HL-60 (cell line): ENCODE measurements at regions not wholly inside any gene's neighbourhood (a gene's known extent, or its start where the extent isn't known, plus 50 kb on each side); places are given as distances from the start of the nearest gene placed in this dataset.

Experiments
- DNase-seq, 2 experiments: peaks; one replicate each; pipeline ENCODE4 v3.0.0-alpha.2; 2010 to 2020; ENCODE audit warnings: low read depth in 1 of 2, low spot score in 1 of 2
- H3K27ac ChIP-seq: fragments of 250-450 bp; sonication (Bioruptor Pico); replicated peaks from 2 replicates; pipeline ENCODE4 v1.5.1; 2020; ENCODE audit warnings: mild to moderate bottlenecking, moderate library complexity
- H3K27me3 ChIP-seq: fragments of 250-450 bp; sonication (Bioruptor Pico); 2 replicates; pipeline ENCODE4 v1.5.1; 2021; ENCODE audit warnings: mild to moderate bottlenecking, moderate library complexity; ENCODE audit not compliant: insufficient read depth, poor library complexity, severe bottlenecking
- H3K4me3 ChIP-seq: replicated peaks from 2 replicates; pipeline ENCODE4 v1.5.1; 2011; ENCODE audit warnings: mild to moderate bottlenecking, control low read depth, low read length; ENCODE audit not compliant: insufficient read depth
- GABPA ChIP-seq: IDR thresholded peaks from 2 replicates; pipeline ENCODE4 v1.6.1; 2012; ENCODE audit warnings: low read depth
- POLR2AphosphoS5 ChIP-seq: IDR thresholded peaks from 2 replicates; pipeline ENCODE4 v1.6.1; 2012; ENCODE audit warnings: low read depth
- SPI1 ChIP-seq: IDR thresholded peaks from 2 replicates; pipeline ENCODE4 v1.6.1; 2012; ENCODE audit warnings: low read depth, mild to moderate bottlenecking, borderline replicate concordance
- TF ChIP-seq, protein P1 (sequence below): IDR thresholded peaks from 2 replicates; pipeline ENCODE4 v1.6.1; 2012; ENCODE audit warnings: low read depth; ENCODE audit not compliant: insufficient replicate concordance
- TF ChIP-seq, protein P2 (sequence below): IDR thresholded peaks from one replicate; pipeline ENCODE4 v1.5.1; 2011; ENCODE audit warnings: low read length, control low read depth, inconsistent platforms; ENCODE audit not compliant: insufficient read depth

DNA sequence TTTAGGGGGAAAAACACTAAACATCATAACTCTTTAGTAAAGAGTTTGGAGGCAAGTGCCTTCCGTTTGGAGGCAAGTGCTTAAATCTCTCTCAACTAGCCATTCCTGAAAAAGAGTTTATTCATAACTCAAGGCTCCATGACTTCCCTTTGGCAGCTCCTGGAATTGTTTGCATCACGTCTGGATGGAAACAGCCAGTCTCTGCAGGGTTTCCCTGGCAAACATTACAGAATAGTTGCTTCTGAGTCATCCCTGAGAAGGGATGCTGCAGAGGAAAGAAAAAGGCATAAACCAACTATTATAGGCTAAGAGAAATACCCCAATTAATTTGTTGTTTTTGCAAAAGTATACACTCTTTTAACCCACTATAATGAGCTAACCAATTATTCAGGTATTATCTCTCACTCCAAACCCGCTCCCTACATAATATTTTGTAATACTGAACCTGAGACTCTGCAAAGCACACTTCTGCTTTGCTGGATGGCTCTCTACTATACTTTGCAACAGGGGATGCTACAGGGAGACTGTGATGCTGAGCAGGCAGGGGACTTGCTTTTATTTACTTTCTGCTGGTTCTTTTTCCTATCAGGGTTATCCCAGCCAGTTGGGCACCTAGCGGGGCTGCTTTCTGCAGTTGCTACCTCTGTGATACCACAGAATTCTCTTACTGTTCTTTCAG is 497.7 kb downstream of the FUT8 start:
- no peaks in the 10 kb centered on the region for H3K27me3 ChIP-seq
- H3K27ac ChIP-seq: no peak overlapping the region
- TF ChIP-seq SPI1 (no peak), GABPA (no peak), POLR2AphosphoS5 (no peak)
- TF ChIP-seq, protein P1, sequence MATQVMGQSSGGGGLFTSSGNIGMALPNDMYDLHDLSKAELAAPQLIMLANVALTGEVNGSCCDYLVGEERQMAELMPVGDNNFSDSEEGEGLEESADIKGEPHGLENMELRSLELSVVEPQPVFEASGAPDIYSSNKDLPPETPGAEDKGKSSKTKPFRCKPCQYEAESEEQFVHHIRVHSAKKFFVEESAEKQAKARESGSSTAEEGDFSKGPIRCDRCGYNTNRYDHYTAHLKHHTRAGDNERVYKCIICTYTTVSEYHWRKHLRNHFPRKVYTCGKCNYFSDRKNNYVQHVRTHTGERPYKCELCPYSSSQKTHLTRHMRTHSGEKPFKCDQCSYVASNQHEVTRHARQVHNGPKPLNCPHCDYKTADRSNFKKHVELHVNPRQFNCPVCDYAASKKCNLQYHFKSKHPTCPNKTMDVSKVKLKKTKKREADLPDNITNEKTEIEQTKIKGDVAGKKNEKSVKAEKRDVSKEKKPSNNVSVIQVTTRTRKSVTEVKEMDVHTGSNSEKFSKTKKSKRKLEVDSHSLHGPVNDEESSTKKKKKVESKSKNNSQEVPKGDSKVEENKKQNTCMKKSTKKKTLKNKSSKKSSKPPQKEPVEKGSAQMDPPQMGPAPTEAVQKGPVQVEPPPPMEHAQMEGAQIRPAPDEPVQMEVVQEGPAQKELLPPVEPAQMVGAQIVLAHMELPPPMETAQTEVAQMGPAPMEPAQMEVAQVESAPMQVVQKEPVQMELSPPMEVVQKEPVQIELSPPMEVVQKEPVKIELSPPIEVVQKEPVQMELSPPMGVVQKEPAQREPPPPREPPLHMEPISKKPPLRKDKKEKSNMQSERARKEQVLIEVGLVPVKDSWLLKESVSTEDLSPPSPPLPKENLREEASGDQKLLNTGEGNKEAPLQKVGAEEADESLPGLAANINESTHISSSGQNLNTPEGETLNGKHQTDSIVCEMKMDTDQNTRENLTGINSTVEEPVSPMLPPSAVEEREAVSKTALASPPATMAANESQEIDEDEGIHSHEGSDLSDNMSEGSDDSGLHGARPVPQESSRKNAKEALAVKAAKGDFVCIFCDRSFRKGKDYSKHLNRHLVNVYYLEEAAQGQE: no peak
- TF ChIP-seq, protein P2, sequence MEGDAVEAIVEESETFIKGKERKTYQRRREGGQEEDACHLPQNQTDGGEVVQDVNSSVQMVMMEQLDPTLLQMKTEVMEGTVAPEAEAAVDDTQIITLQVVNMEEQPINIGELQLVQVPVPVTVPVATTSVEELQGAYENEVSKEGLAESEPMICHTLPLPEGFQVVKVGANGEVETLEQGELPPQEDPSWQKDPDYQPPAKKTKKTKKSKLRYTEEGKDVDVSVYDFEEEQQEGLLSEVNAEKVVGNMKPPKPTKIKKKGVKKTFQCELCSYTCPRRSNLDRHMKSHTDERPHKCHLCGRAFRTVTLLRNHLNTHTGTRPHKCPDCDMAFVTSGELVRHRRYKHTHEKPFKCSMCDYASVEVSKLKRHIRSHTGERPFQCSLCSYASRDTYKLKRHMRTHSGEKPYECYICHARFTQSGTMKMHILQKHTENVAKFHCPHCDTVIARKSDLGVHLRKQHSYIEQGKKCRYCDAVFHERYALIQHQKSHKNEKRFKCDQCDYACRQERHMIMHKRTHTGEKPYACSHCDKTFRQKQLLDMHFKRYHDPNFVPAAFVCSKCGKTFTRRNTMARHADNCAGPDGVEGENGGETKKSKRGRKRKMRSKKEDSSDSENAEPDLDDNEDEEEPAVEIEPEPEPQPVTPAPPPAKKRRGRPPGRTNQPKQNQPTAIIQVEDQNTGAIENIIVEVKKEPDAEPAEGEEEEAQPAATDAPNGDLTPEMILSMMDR: no peak
- no peak for DNase-seq
- no peak overlapping the region for H3K4me3 ChIP-seq

- H3K27me3 ChIP-seq: no peaks in the 10 kb centered on the region
- DNase-seq: no peak
- H3K27ac ChIP-seq: no peak overlapping the region
- TF ChIP-seq SPI1 (no peak), POLR2AphosphoS5 (no peak), GABPA (no peak)
- TF ChIP-seq, protein P1: no peak
- TF ChIP-seq, protein P2: no peak
- no peak overlapping the region for H3K4me3 ChIP-seq
These were observed 502.6 kb downstream of the FUT8 start for GRCh38 chr14:65915125-65915524.

GRCh38 chr14:65916055-65916454 is 503.5 kb downstream of the FUT8 start:
- Histone ChIP-seq H3K27ac (no peak overlapping the region), H3K27me3 (no peaks in the 10 kb centered on the region), H3K4me3 (no peak overlapping the region)
- TF ChIP-seq SPI1: no peak
- TF ChIP-seq, protein P1: no peak
- TF ChIP-seq POLR2AphosphoS5: no peak
- TF ChIP-seq, protein P2: no peak
- no peak for TF ChIP-seq GABPA
- DNase-seq: no peak
